Left colon (tissue), 2 donors: ENCODE measurements at regions not wholly inside any gene's neighbourhood (a gene's known extent, or its start where the extent isn't known, plus 50 kb on each side); places are given as distances from the start of the nearest gene placed in this dataset.

ENCODE experiments used
- ATAC-seq: fragments of 200-7000 bp; cut with Tn5 transposase; one replicate; pipeline ENCODE4 v1.9.1; 2020; ENCODE audit warnings: mild to moderate bottlenecking, moderate library complexity
- DNase-seq, 2 donors: peaks; one replicate each; pipeline ENCODE4 v3.0.0-alpha.2; 2020
- intact Hi-C, 2 donors: fragments of 100-400 bp; cut with DNase I in 1 of 2; cut with micrococcal nuclease in 1 of 2; formaldehyde crosslinking; loops; one replicate each; pipeline versions ENCODE4 v1.11.2 to v1.14.0; 2022; cut with DNase I, micrococcal nuclease
- donor health status: DM: no; HTN: no; CAD: no.
- donor health status: DM: yes; HTN: yes; CAD: no.

- intact Hi-C loops: no loop called here
- no peak for DNase-seq
- no peak for ATAC-seq
Observed at GRCh38 chr2:240223631-240224030, 83.2 kb upstream of the OTOS start.

- DNase-seq (no peak), ATAC-seq (no peak)
- intact Hi-C loops: no loop called here
Observed at GRCh38 chr2:240224676-240225075, 84.2 kb upstream of the OTOS start.

GRCh38 chr2:240225131-240225530 is 84.7 kb upstream of the OTOS start:
- no peak for DNase-seq

GRCh38 chr2:240225660-240226475 is 85.4 kb upstream of the OTOS start:
- ATAC-seq (no peak), DNase-seq (no peak)
- intact Hi-C loops: no loop called here

More at GRCh38 chr2:240225131-240225530, 84.7 kb upstream of the OTOS start:
- intact Hi-C loops: no loop called here
- no peak for ATAC-seq

- DNase-seq: no peak
- intact Hi-C loops: no loop called here
- no peak for ATAC-seq
Observed at GRCh38 chr2:240226672-240227537, 86.4 kb upstream of the OTOS start.

GRCh38 chr2:240227538-240228428 is 87.3 kb upstream of the OTOS start:
- DNase-seq (no peak), ATAC-seq (no peak)
- intact Hi-C loops: no loop called here

GRCh38 chr2:240229005-240229404 is 88.5 kb upstream of the OTOS start:
- ATAC-seq: no peak
- DNase-seq: no peak
- intact Hi-C loops: no loop called here

GRCh38 chr2:240229603-240230235 is 89.3 kb upstream of the OTOS start:
- DNase-seq (no peak), ATAC-seq (no peak)
- intact Hi-C loops: loop anchor here (2.0 to 5.0 kb wide), 2 partner anchors 208 to 209 kb away; partner anchors contain the start of gene GPC1 (in 1 of the 2)

GRCh38 chr2:240230291-240230931 is 90.0 kb upstream of the OTOS start:
- no peak for DNase-seq
- intact Hi-C loops: loop anchor here (2.0 to 5.0 kb wide), 2 partner anchors 207 to 208 kb away; partner anchors contain the start of gene GPC1 (in 1 of the 2)
- no peak for ATAC-seq

GRCh38 chr2:240231838-240232244 is 91.4 kb upstream of the OTOS start:
- intact Hi-C loops: loop anchor here (2.0 to 5.0 kb wide), 2 partner anchors 205 to 207 kb away; partner anchors contain the start of gene GPC1 (in 1 of the 2)
- DNase-seq (peak in 1 of 2 donors; percentile 14), ATAC-seq (no peak)

GRCh38 chr2:240232264-240232915 is 91.9 kb upstream of the OTOS start:
- no peak for ATAC-seq
- intact Hi-C loops: loop anchor here in 1 of 2 donors (5.0 kb wide), 1 partner anchor 205 kb away; the partner anchor contains the start of gene GPC1

GRCh38 chr2:240232961-240233884 is 92.8 kb upstream of the OTOS start:
- peak; percentile 87 for ATAC-seq
- peak; percentile 80 to 81 for DNase-seq
- intact Hi-C loops: loop anchor here in 1 of 2 donors (5.0 kb wide), 1 partner anchor 204 kb away; the partner anchor contains the start of gene GPC1

More at GRCh38 chr2:240232264-240232915, 91.9 kb upstream of the OTOS start:
- DNase-seq: peak in 1 of 2 donors; percentile 22

- intact Hi-C loops: loop anchor here in 1 of 2 donors (5.0 kb wide), 1 partner anchor 203 kb away; the partner anchor contains the start of gene GPC1
- no peak for ATAC-seq
- peak in 1 of 2 donors; percentile 22 for DNase-seq
Observed at GRCh38 chr2:240233885-240234502, 93.5 kb upstream of the OTOS start.

GRCh38 chr2:240234503-240234951 is 94.1 kb upstream of the OTOS start:
- intact Hi-C loops: loop anchor here in 1 of 2 donors (5.0 kb wide), 1 partner anchor 203 kb away; the partner anchor contains the start of gene GPC1
- ATAC-seq (no peak), DNase-seq (peak in 1 of 2 donors; percentile 10)

- DNase-seq: peak in 1 of 2 donors; percentile 21
- ATAC-seq: no peak
- intact Hi-C loops: no loop called here
Observed at GRCh38 chr2:240235149-240235803, 94.8 kb upstream of the OTOS start.
